WERI-Rb-1 (cell line): ENCODE measurements at regions not wholly inside any gene's neighbourhood (a gene's known extent, or its start where the extent isn't known, plus 50 kb on each side); places are given as distances from the start of the nearest gene placed in this dataset.

Experiments used
- DNase-seq: peaks from one replicate; pipeline ENCODE4 v3.0.0-alpha.2; 2020
- H3K27ac ChIP-seq: fragments of 250-450 bp; sonication (Bioruptor Pico); 2 replicates; pipeline ENCODE4 v1.5.1; 2020; ENCODE audit warnings: mild to moderate bottlenecking, moderate library complexity
- H3K27me3 ChIP-seq: fragments of 250-450 bp; sonication (Bioruptor Pico); 2 replicates; pipeline ENCODE4 v1.5.1; 2021; ENCODE audit warnings: mild to moderate bottlenecking, low read depth, moderate library complexity; ENCODE audit not compliant: insufficient read depth, severe bottlenecking
- H3K36me3 ChIP-seq: fragments of 250-450 bp; sonication (Bioruptor Pico); 2 replicates; pipeline ENCODE4 v1.5.1; 2020; ENCODE audit warnings: mild to moderate bottlenecking, moderate library complexity
- H3K4me3 ChIP-seq: 2 replicates; pipeline ENCODE4 v1.5.1; 2011; ENCODE audit warnings: low read depth, mild to moderate bottlenecking, control low read depth, low read length
- H3K9me3 ChIP-seq: fragments of 250-450 bp; sonication (Bioruptor Pico); 2 replicates; pipeline ENCODE4 v1.5.1; 2021; ENCODE audit warnings: mild to moderate bottlenecking, moderate library complexity; ENCODE audit not compliant: severe bottlenecking
- TF ChIP-seq, protein P1 (sequence below): IDR thresholded peaks from 2 replicates; pipeline ENCODE4 v1.5.1; 2011; ENCODE audit warnings: low read depth, mild to moderate bottlenecking, control low read depth, inconsistent platforms, low read length

DNA sequence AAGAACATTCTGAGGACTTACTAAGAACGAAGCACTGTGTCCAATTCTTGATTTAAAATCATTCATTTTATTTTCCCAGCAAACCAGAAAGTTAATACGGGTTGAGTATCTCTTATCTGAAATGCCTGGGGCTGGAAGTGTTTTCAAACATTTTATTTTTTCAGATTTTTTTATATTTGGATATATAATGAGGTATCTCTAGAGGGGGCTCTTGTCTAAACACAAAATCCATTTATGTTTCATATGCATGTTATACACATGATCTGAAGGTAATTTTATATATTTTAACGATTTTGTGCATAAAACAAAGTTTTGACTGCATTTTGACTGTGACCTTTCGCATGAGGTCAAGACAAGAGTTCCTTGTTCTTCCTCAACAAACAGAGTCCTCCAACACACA lies 320.9 kb downstream of the ASMT start:
- Histone ChIP-seq H3K4me3 (no peak overlapping the region), H3K36me3 (no peaks in the 10 kb centered on the region), H3K27me3 (no peaks in the 10 kb centered on the region), H3K9me3 (no peaks in the 10 kb centered on the region), H3K27ac (no peak overlapping the region)
- no peak for DNase-seq
- TF ChIP-seq, protein P1, sequence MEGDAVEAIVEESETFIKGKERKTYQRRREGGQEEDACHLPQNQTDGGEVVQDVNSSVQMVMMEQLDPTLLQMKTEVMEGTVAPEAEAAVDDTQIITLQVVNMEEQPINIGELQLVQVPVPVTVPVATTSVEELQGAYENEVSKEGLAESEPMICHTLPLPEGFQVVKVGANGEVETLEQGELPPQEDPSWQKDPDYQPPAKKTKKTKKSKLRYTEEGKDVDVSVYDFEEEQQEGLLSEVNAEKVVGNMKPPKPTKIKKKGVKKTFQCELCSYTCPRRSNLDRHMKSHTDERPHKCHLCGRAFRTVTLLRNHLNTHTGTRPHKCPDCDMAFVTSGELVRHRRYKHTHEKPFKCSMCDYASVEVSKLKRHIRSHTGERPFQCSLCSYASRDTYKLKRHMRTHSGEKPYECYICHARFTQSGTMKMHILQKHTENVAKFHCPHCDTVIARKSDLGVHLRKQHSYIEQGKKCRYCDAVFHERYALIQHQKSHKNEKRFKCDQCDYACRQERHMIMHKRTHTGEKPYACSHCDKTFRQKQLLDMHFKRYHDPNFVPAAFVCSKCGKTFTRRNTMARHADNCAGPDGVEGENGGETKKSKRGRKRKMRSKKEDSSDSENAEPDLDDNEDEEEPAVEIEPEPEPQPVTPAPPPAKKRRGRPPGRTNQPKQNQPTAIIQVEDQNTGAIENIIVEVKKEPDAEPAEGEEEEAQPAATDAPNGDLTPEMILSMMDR = no peak

DNA sequence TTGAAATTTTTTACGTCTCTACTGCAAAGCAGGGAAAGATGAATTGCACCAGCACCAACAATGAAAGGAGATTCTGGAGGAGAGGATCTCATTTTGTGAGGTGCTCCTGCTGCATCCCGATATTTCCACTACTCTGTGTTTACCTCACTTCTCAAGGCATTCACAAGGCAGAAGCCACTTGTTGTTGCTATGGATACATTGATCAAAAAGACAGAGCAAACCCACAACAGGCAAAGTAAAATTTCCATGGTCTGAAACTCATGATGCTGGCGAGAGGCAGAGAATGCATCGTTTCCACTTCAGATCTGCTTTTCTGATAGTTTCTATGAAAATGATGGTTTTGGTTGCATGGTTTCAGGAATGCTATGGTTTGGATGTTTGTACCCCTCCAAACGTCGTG lies 323.3 kb downstream of the ASMT start:
- Histone ChIP-seq H3K4me3 (no peak overlapping the region), H3K9me3 (no peaks in the 10 kb centered on the region), H3K36me3 (no peaks in the 10 kb centered on the region), H3K27ac (no peak overlapping the region), H3K27me3 (no peaks in the 10 kb centered on the region)
- DNase-seq = no peak
- TF ChIP-seq, protein P1 = no peak

DNA sequence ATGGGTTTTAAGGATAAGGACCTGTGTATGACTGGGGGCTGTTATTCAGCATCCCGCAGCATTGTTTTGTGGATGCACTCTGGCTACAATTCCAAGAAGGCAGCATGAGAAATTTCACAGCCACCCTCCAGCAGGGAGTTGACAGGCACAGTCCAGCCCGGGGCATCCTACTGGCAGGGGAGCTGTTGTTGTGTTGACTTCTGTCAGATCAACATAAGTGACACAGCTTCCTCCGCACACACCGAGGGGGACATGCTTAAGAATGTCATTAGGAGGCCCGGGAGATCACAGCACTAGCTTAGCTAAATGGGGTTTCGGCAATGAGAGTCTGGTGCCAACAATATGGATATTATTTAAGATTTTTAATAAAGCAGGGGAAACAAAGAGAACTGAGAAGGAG lies 326.5 kb downstream of the ASMT start:
- Histone ChIP-seq H3K9me3 (no peaks in the 10 kb centered on the region), H3K4me3 (no peak overlapping the region), H3K27me3 (no peaks in the 10 kb centered on the region), H3K27ac (no peak overlapping the region), H3K36me3 (no peaks in the 10 kb centered on the region)
- TF ChIP-seq, protein P1 = no peak
- no peak for DNase-seq

DNA sequence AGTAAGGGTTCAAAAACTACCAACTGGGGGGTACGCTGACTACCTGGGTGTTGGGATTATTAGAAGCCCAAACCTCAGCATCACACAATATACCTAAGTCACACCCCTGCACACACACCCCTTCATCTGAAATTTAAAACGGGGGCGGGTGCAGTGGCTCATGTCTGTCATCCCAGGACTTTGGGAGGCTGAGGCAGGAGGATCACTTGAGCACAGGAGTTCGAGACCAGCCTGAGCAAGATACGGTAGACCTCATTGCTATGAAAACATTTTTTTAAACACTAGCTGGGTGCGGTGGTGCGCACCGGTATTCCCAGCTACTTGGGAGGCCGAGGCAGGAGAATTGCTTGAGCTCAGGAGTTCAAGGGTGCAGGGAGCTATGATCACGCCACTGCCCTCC lies 331.0 kb downstream of the ASMT start:
- no peak for DNase-seq
- Histone ChIP-seq H3K27me3 (no peaks in the 10 kb centered on the region), H3K36me3 (no peaks in the 10 kb centered on the region), H3K27ac (no peak overlapping the region), H3K4me3 (no peak overlapping the region), H3K9me3 (no peaks in the 10 kb centered on the region)
- TF ChIP-seq, protein P1 = no peak

DNA sequence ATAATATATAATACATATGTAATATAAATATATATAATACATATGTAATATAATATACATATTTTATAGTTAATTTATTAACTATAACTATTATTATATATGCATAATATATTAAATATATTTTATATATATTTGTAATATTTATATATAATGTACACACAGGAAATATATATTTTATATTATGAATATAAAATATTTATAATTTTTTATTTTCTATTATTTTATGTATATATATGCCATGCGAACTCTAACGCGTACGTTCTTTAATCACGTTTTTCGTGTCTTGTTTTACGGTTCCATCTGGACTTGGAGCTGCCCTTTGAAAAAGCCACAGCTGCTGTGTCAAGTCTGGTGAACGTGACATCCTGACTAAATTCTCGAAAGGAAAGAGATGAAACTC lies 332.1 kb downstream of the ASMT start:
- DNase-seq = no peak
- H3K27ac ChIP-seq = no peak overlapping the region
- TF ChIP-seq, protein P1 = no peak
- no peak overlapping the region for H3K4me3 ChIP-seq
- H3K9me3 ChIP-seq = no peaks in the 10 kb centered on the region
- H3K36me3 ChIP-seq = no peaks in the 10 kb centered on the region
- H3K27me3 ChIP-seq = no peaks in the 10 kb centered on the region
